ENCODE measurements at regions not wholly inside any gene's neighbourhood (a gene's known extent, or its start where the extent isn't known, plus 50 kb on each side); places are given as distances from the start of the nearest gene placed in this dataset.

GRCh38 chr2:176544991-176545956 is 276.0 kb downstream of the MTX2 start:
- Histone ChIP-seq H3K27me3 (ENCODE audit: low read length) (no peaks in the 10 kb centered on the region), H3K27ac (ENCODE audit: low read length) (no peak overlapping the region), H3K36me3 (ENCODE audit: low read depth, low read length) (no peaks in the 10 kb centered on the region), H3K79me2 (ENCODE audit: low read length) (no peaks in the 10 kb centered on the region), H3K4me2 (ENCODE audit: low read length) (no peak overlapping the region), H2AFZ (ENCODE audit: low read length) (no peak overlapping the region), H3K4me1 (ENCODE audit: insufficient read depth, low read length) (no peaks in the 10 kb centered on the region), H3K9me2 (replicated peaks; ENCODE audit: low read length) (no peaks in the 10 kb centered on the region), H3F3A (ENCODE audit: low read length, unreplicated experiment) (no peaks in the 10 kb centered on the region), H3K9me3 (ENCODE audit: low read length) (no peaks in the 10 kb centered on the region), H3K4me3 (ENCODE audit: low read length) (no peak overlapping the region), H4K20me1 (ENCODE audit: low read length) (no peaks in the 10 kb centered on the region), H3K9ac (ENCODE audit: low read length) (no peak overlapping the region)
- no peak for DNase-seq
- BruUV-seq (replicated peaks) = no TSS peak
- no peak for ATAC-seq
- ChIA-PET CTCF (no interaction called here), POLR2A (ENCODE audit: unreplicated experiment) (no interaction called here)
- TF ChIP-seq EZH2 (IDR thresholded peaks at IDR 0.05; ENCODE audit: low read length, unreplicated experiment) (no peak), EZH2phosphoT487 (IDR thresholded peaks at IDR 0.05; ENCODE audit: borderline replicate concordance, low read length) (no peak)
- TF ChIP-seq, protein P1, sequence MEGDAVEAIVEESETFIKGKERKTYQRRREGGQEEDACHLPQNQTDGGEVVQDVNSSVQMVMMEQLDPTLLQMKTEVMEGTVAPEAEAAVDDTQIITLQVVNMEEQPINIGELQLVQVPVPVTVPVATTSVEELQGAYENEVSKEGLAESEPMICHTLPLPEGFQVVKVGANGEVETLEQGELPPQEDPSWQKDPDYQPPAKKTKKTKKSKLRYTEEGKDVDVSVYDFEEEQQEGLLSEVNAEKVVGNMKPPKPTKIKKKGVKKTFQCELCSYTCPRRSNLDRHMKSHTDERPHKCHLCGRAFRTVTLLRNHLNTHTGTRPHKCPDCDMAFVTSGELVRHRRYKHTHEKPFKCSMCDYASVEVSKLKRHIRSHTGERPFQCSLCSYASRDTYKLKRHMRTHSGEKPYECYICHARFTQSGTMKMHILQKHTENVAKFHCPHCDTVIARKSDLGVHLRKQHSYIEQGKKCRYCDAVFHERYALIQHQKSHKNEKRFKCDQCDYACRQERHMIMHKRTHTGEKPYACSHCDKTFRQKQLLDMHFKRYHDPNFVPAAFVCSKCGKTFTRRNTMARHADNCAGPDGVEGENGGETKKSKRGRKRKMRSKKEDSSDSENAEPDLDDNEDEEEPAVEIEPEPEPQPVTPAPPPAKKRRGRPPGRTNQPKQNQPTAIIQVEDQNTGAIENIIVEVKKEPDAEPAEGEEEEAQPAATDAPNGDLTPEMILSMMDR (conservative IDR thresholded peaks at IDR 0.05; ENCODE audit: low read depth, low read length) = no peak
- intact Hi-C loops (cut with micrococcal nuclease) = no loop called here

GRCh38 chr2:176546550-176546949 is 277.3 kb downstream of the MTX2 start:
- H3K36me3 ChIP-seq (ENCODE audit: low read depth, low read length) = no peaks in the 10 kb centered on the region
- BruUV-seq (replicated peaks) = no TSS peak
- H3K9ac ChIP-seq (ENCODE audit: low read length) = no peak overlapping the region
- no peak overlapping the region for H3K4me3 ChIP-seq (ENCODE audit: low read length)
- ChIA-PET CTCF (no interaction called here), POLR2A (ENCODE audit: unreplicated experiment) (no interaction called here)
- no peak overlapping the region for H3K27ac ChIP-seq (ENCODE audit: low read length)
- intact Hi-C loops (cut with micrococcal nuclease) = no loop called here
- H3K9me3 ChIP-seq (ENCODE audit: low read length) = no peaks in the 10 kb centered on the region
- no peaks in the 10 kb centered on the region for H3K9me2 ChIP-seq (replicated peaks; ENCODE audit: low read length)
- ATAC-seq (no peak), DNase-seq (no peak)
- H3K4me1 ChIP-seq (ENCODE audit: insufficient read depth, low read length) = no peaks in the 10 kb centered on the region
- H3K4me2 ChIP-seq (ENCODE audit: low read length) = no peak overlapping the region
- H3K27me3 ChIP-seq (ENCODE audit: low read length) = no peaks in the 10 kb centered on the region
- no peaks in the 10 kb centered on the region for H3F3A ChIP-seq (ENCODE audit: low read length, unreplicated experiment)
- no peaks in the 10 kb centered on the region for H3K79me2 ChIP-seq (ENCODE audit: low read length)
- TF ChIP-seq EZH2 (IDR thresholded peaks at IDR 0.05; ENCODE audit: low read length, unreplicated experiment) (no peak), EZH2phosphoT487 (IDR thresholded peaks at IDR 0.05; ENCODE audit: borderline replicate concordance, low read length) (no peak)
- TF ChIP-seq, protein P1 (conservative IDR thresholded peaks at IDR 0.05; ENCODE audit: low read depth, low read length) = no peak
- no peaks in the 10 kb centered on the region for H4K20me1 ChIP-seq (ENCODE audit: low read length)
- H2AFZ ChIP-seq (ENCODE audit: low read length) = no peak overlapping the region
